CD4-positive, alpha-beta T cell (primary cell): ENCODE measurements at regions not wholly inside any gene's neighbourhood (a gene's known extent, or its start where the extent isn't known, plus 50 kb on each side); places are given as distances from the start of the nearest gene placed in this dataset.

Source experiments
- ATAC-seq: fragments of 200-7000 bp; cut with Tn5 transposase; one replicate; pipeline ENCODE4 v1.10.0; 2022; ENCODE audit warnings: mild to moderate bottlenecking; ENCODE audit not compliant: poor library complexity
- CTCF ChIA-PET: fragments of 350-600 bp; sonication (Branson Sonifier 250); formaldehyde crosslinking; loops from one replicate; lab custom pipeline; 2021; ENCODE audit warnings: antibody characterized with exemption, inconsistent platforms; lab: Charles Lee
- POLR2A ChIA-PET: fragments of 350-600 bp; sonication (Branson Sonifier 250); formaldehyde crosslinking; loops from one replicate; lab custom pipeline; 2021; ENCODE audit warnings: antibody characterized with exemption, inconsistent platforms; lab: Charles Lee
- DNase-seq, 14 experiments: peaks; one replicate each; pipeline ENCODE4 v3.0.0-alpha.2; 2013 to 2020; ENCODE audit warnings: mixed read lengths in 2 of 14
- H3K27ac ChIP-seq, 2 donors: one replicate each; pipeline versions ENCODE4 v1.5.1 to v1.7.0; 2013; ENCODE audit warnings: low read length in 2 of 2, low read depth in 1 of 2, mild to moderate bottlenecking in 1 of 2
- H3K27me3 ChIP-seq, 2 experiments: 1 replicate in 1 of 2; 2 replicates in 1 of 2; pipeline versions ENCODE4 v1.6.1 to v1.7.0; 2013; ENCODE audit warnings: low read length in 2 of 2, control low read depth in 1 of 2, mild to moderate bottlenecking in 1 of 2, moderate library complexity in 1 of 2; ENCODE audit not compliant: insufficient read depth in 2 of 2, control insufficient read depth in 1 of 2
- H3K36me3 ChIP-seq: one replicate; pipeline ENCODE4 v1.6.1; 2013; ENCODE audit warnings: low read length, control low read depth; ENCODE audit not compliant: insufficient read depth
- H3K4me1 ChIP-seq: one replicate; pipeline ENCODE4 v1.6.1; 2013; ENCODE audit warnings: low read length, control low read depth; ENCODE audit not compliant: insufficient read depth
- H3K4me3 ChIP-seq: one replicate; pipeline ENCODE4 v1.5.1; 2013; ENCODE audit warnings: mild to moderate bottlenecking, low read length, moderate library complexity
- H3K9me3 ChIP-seq, 2 experiments: 1 replicate in 1 of 2; 2 replicates in 1 of 2; pipeline versions ENCODE4 v1.6.1 to v1.7.0; 2013; ENCODE audit warnings: low read length in 2 of 2, mild to moderate bottlenecking in 2 of 2, control low read depth in 1 of 2, moderate library complexity in 1 of 2; ENCODE audit not compliant: control insufficient read depth in 1 of 2, insufficient read depth in 1 of 2
- H3K27ac Mint-ChIP-seq: one replicate; pipeline ENCODE4 v1.8.0; 2020; ENCODE audit warnings: mixed read lengths
- H3K27me3 Mint-ChIP-seq: one replicate; pipeline ENCODE4 v1.8.0; 2021; ENCODE audit warnings: mixed read lengths
- H3K36me3 Mint-ChIP-seq: one replicate; pipeline ENCODE4 v1.8.0; 2021; ENCODE audit warnings: low read depth, mixed read lengths
- H3K4me1 Mint-ChIP-seq: one replicate; pipeline ENCODE4 v1.8.0; 2021; ENCODE audit warnings: low read depth, mixed read lengths
- H3K4me3 Mint-ChIP-seq: one replicate; pipeline ENCODE4 v1.8.0; 2020; ENCODE audit warnings: mild to moderate bottlenecking, mixed read lengths
- H3K9me3 Mint-ChIP-seq: one replicate; pipeline ENCODE4 v1.8.0; 2020; ENCODE audit warnings: mixed read lengths
- intact Hi-C, 2 experiments: fragments of 100-400 bp; cut with DNase I in 1 of 2; cut with micrococcal nuclease in 1 of 2; formaldehyde crosslinking; loops; one replicate each; pipeline versions ENCODE4 v1.15.1 to v1.9.0; 2023 to 2025; cut with DNase I, micrococcal nuclease
- TF ChIP-seq, protein P1 (sequence below): fragments of 200-600 bp; IDR thresholded peaks from one replicate; pipeline ENCODE4 v1.8.0; 2022; ENCODE audit warnings: antibody characterized with exemption, mild to moderate bottlenecking

DNA sequence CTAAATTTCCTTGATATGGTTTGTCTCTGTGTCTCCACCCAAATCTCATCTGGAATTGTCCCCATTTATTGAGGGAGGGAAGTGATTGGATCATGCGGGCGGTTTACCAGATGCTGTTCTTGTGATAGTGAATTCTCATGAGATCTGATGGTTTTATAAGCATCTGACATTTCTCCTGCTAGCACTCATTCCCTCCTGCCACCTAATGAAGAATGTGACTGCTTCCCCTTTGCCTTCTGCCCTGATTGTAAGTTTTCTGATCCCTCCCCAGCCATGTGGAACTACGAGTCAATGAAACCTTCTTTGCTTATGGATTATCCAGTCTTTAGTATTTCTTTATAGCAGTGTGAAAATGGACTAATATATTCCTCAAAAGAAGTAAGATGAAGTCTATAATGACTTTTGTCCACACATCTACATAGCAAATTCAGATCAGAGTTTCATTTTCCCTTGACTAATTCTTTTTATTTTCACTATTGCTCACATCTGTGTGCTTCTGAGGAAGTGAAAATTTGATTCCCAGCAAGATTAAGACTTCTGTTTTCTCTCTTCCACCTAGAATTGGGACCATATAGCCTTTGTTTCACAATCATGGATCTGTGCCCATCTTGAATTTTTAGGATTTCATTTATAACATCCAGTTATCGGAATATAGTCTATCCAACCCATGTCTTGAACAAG lies 393.5 kb downstream of the DMAC1 start:
- Histone ChIP-seq H3K4me1 (no peaks in the 10 kb centered on the region), H3K4me3 (no peak overlapping the region), H3K36me3 (no peaks in the 10 kb centered on the region), H3K9me3 (no peaks in the 10 kb centered on the region), H3K27ac (no peak overlapping the region), H3K27me3 (no peaks in the 10 kb centered on the region)
- DNase-seq (peak in 1 of 14 experiments; percentile 0), ATAC-seq (no peak)
- H3K4me1 Mint-ChIP-seq = no peaks in the 10 kb centered on the region
- ChIA-PET CTCF (no interaction called here), POLR2A (no interaction called here)
- H3K36me3 Mint-ChIP-seq = no peaks in the 10 kb centered on the region
- H3K27ac Mint-ChIP-seq = no peak overlapping the region
- intact Hi-C loops = no loop called here
- TF ChIP-seq, protein P1, sequence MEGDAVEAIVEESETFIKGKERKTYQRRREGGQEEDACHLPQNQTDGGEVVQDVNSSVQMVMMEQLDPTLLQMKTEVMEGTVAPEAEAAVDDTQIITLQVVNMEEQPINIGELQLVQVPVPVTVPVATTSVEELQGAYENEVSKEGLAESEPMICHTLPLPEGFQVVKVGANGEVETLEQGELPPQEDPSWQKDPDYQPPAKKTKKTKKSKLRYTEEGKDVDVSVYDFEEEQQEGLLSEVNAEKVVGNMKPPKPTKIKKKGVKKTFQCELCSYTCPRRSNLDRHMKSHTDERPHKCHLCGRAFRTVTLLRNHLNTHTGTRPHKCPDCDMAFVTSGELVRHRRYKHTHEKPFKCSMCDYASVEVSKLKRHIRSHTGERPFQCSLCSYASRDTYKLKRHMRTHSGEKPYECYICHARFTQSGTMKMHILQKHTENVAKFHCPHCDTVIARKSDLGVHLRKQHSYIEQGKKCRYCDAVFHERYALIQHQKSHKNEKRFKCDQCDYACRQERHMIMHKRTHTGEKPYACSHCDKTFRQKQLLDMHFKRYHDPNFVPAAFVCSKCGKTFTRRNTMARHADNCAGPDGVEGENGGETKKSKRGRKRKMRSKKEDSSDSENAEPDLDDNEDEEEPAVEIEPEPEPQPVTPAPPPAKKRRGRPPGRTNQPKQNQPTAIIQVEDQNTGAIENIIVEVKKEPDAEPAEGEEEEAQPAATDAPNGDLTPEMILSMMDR = no peak
- no peaks in the 10 kb centered on the region for H3K9me3 Mint-ChIP-seq
- no peak overlapping the region for H3K4me3 Mint-ChIP-seq
- H3K27me3 Mint-ChIP-seq = peaks cover 8% of the 10 kb centered on the region

DNA sequence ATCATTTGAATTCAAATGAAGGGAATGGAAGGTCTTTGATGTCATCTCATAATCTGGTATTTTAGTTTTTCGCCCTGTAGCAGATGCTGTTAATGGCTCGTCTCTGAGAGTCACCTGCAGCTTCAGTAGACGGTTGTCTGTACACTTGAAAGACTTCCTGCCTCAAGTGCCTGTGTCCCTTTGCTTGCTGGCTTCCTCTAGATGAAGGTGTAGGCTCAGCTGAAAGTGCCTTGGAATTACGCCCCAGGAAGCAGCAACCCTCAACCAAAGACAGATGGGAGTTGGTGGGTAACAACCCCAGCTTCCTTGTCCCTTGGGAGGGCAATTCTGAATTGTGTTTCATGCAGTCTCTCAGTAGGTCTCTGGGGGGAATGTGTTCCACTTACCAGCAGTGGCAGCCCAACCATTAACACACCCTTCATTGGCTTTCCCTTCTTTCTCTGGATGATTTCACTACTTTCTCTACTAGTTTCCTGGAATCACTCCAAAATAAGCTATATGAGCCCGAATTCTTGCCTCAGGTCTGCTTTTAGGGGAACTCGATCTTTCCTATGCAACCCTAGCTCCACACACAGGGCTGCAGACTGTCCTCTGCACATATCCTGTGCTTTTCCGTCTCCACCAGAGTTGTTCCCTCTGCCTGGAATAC lies 395.6 kb downstream of the DMAC1 start:
- no peak overlapping the region for H3K27ac Mint-ChIP-seq
- H3K27me3 Mint-ChIP-seq = peaks cover 13% of the 10 kb centered on the region
- ATAC-seq = no peak
- H3K4me1 ChIP-seq = no peaks in the 10 kb centered on the region
- ChIA-PET CTCF (no interaction called here), POLR2A (no interaction called here)
- no peak overlapping the region for H3K27ac ChIP-seq
- H3K27me3 ChIP-seq = no peaks in the 10 kb centered on the region
- H3K36me3 Mint-ChIP-seq = no peaks in the 10 kb centered on the region
- no peaks in the 10 kb centered on the region for H3K36me3 ChIP-seq
- TF ChIP-seq, protein P1 = no peak
- no peaks in the 10 kb centered on the region for H3K9me3 ChIP-seq
- H3K4me1 Mint-ChIP-seq = no peaks in the 10 kb centered on the region
- H3K4me3 ChIP-seq = no peak overlapping the region
- intact Hi-C loops = no loop called here
- H3K9me3 Mint-ChIP-seq = no peaks in the 10 kb centered on the region
- no peak for DNase-seq
- H3K4me3 Mint-ChIP-seq = no peak overlapping the region

DNA sequence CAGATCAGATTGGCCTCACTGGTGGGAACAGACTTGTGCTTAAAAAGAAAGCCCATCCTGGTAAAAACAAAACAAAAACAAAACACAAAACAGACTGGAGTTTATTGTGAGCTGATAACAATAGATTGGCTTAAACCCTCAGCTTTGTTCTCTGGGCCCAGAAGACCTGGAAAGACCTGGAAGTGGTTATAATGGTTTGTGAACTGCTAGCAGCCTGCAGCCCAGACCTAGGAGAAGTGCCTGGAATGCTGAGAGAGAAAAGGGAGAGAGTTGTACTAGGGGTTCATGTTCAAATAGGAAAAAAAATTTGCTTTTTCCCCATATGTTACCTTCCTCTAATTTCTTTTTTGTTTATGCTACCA lies 396.6 kb downstream of the DMAC1 start:
- Histone ChIP-seq H3K27ac (no peak overlapping the region), H3K27me3 (no peaks in the 10 kb centered on the region), H3K4me3 (no peak overlapping the region), H3K9me3 (no peaks in the 10 kb centered on the region), H3K4me1 (no peaks in the 10 kb centered on the region), H3K36me3 (no peaks in the 10 kb centered on the region)
- Mint-ChIP-seq H3K27ac (no peak overlapping the region), H3K4me3 (no peak overlapping the region), H3K9me3 (no peaks in the 10 kb centered on the region), H3K36me3 (no peaks in the 10 kb centered on the region), H3K27me3 (peaks cover 13% of the 10 kb centered on the region), H3K4me1 (no peaks in the 10 kb centered on the region)
- ATAC-seq (no peak), DNase-seq (no peak)
- ChIA-PET CTCF (no interaction called here), POLR2A (no interaction called here)
- TF ChIP-seq, protein P1 = no peak
- intact Hi-C loops = no loop called here
